Tibial nerve (tissue), 4 donors: ENCODE measurements at regions not wholly inside any gene's neighbourhood (a gene's known extent, or its start where the extent isn't known, plus 50 kb on each side); places are given as distances from the start of the nearest gene placed in this dataset.

Experiments used
- DNase-seq, 2 donors: peaks; one replicate each; pipeline ENCODE4 v3.0.0-alpha.2; 2019; ENCODE audit warnings: low spot score in 2 of 2
- H3K27ac ChIP-seq, 4 donors: fragments of 200-600 bp; sonication (generic) in 3 of 4; one replicate each; pipeline ENCODE4 v1.5.1; 2017 to 2019; ENCODE audit warnings: mild to moderate bottlenecking in 1 of 4
- H3K27me3 ChIP-seq, 2 donors: fragments of 200-600 bp; sonication (generic) in 1 of 2; one replicate each; pipeline versions ENCODE4 v1.5.1 to v1.6.0; 2017 to 2019
- H3K36me3 ChIP-seq, 3 donors: fragments of 200-600 bp; sonication (generic); one replicate each; pipeline ENCODE4 v1.5.1; 2018 to 2019
- H3K4me1 ChIP-seq, 4 donors: fragments of 200-600 bp; sonication (generic) in 3 of 4; one replicate each; pipeline ENCODE4 v1.5.1; 2017 to 2019
- H3K4me3 ChIP-seq, 4 donors: fragments of 200-600 bp; sonication (generic) in 3 of 4; one replicate each; pipeline ENCODE4 v1.5.1; 2017 to 2019; ENCODE audit warnings: mild to moderate bottlenecking in 1 of 4, moderate library complexity in 1 of 4
- H3K9me3 ChIP-seq, 4 donors: fragments of 200-600 bp; sonication (generic) in 3 of 4; one replicate each; pipeline ENCODE4 v1.5.1; 2017 to 2019
- CTCF ChIP-seq, 5 experiments: fragments of 200-600 bp in 3 of 5; fragments of 450-650 bp in 2 of 5; sonication (generic) in 3 of 5; IDR thresholded peaks; one replicate each; pipeline ENCODE4 v1.5.1; 2016 to 2019; ENCODE audit warnings: antibody characterized with exemption in 5 of 5, mild to moderate bottlenecking in 3 of 5, moderate library complexity in 2 of 5
- EP300 ChIP-seq, 2 donors: sonication (generic); formaldehyde crosslinking; IDR thresholded peaks; one replicate each; pipeline ENCODE4 v1.6.1; 2017; ENCODE audit warnings: antibody characterized with exemption in 2 of 2, mild to moderate bottlenecking in 1 of 2
- POLR2A ChIP-seq, 2 donors: fragments of 450-650 bp; IDR thresholded peaks; one replicate each; pipeline ENCODE4 v1.6.1; 2017; ENCODE audit warnings: antibody characterized with exemption in 2 of 2, mild to moderate bottlenecking in 2 of 2, moderate library complexity in 2 of 2
- WGBS, 2 donors: methylation state at CpG; one replicate each; pipeline ENCODE4 v1.1.5; 2018; 5-methylcytosine and 5-hydroxymethylcytosine counted together

- no peak overlapping the region for H3K4me3 ChIP-seq
- no peaks in the 10 kb centered on the region for H3K9me3 ChIP-seq
- 85 to 87% methylated on average over 4 of the region's 4 CpGs for WGBS, 2 donors
- DNase-seq = no peak
- no peak overlapping the region for H3K27ac ChIP-seq
- H3K36me3 ChIP-seq = no peaks in the 10 kb centered on the region
- H3K4me1 ChIP-seq = no peaks in the 10 kb centered on the region
- H3K27me3 ChIP-seq = no peaks in the 10 kb centered on the region
- no peak for TF ChIP-seq POLR2A (IDR thresholded peaks at IDR 0.05)
- TF ChIP-seq EP300 (IDR thresholded peaks at IDR 0.05) = no peak
- TF ChIP-seq CTCF (IDR thresholded peaks at IDR 0.05) = no peak
Observed at GRCh38 chr16:26736084-26736483, 330.6 kb upstream of the C16orf82 start.

- H3K27me3 ChIP-seq = no peaks in the 10 kb centered on the region
- H3K36me3 ChIP-seq = no peaks in the 10 kb centered on the region
- H3K4me1 ChIP-seq = no peaks in the 10 kb centered on the region
- no peak for DNase-seq
- 76 to 85% methylated on average over 2 of the region's 2 CpGs for WGBS, 2 donors
- no peak overlapping the region for H3K4me3 ChIP-seq
- no peaks in the 10 kb centered on the region for H3K9me3 ChIP-seq
- TF ChIP-seq CTCF (IDR thresholded peaks at IDR 0.05) = no peak
- TF ChIP-seq EP300 (IDR thresholded peaks at IDR 0.05) = no peak
- TF ChIP-seq POLR2A (IDR thresholded peaks at IDR 0.05) = no peak
- no peak overlapping the region for H3K27ac ChIP-seq
Observed at GRCh38 chr16:26740771-26741170, 326.0 kb upstream of the C16orf82 start.

GRCh38 chr16:26742040-26742439, 324.7 kb upstream of the C16orf82 start:
- no peak overlapping the region for H3K27ac ChIP-seq

GRCh38 chr16:26744430-26744829, 322.3 kb upstream of the C16orf82 start:
- TF ChIP-seq POLR2A (IDR thresholded peaks at IDR 0.05) (no peak), EP300 (IDR thresholded peaks at IDR 0.05) (no peak), CTCF (IDR thresholded peaks at IDR 0.05) (no peak)
- no peaks in the 10 kb centered on the region for H3K27me3 ChIP-seq
- WGBS, 2 donors = 53 to 64% methylated on average over 5 of the region's 5 CpGs
- no peaks in the 10 kb centered on the region for H3K4me1 ChIP-seq
- H3K27ac ChIP-seq = no peak overlapping the region
- H3K36me3 ChIP-seq = no peaks in the 10 kb centered on the region
- H3K9me3 ChIP-seq = no peaks in the 10 kb centered on the region
- H3K4me3 ChIP-seq = no peak overlapping the region
- DNase-seq = no peak

More at GRCh38 chr16:26742040-26742439, 324.7 kb upstream of the C16orf82 start:
- H3K4me3 ChIP-seq = no peak overlapping the region
- no peaks in the 10 kb centered on the region for H3K4me1 ChIP-seq
- 25 to 34% methylated on average over 2 of the region's 2 CpGs for WGBS, 2 donors
- H3K9me3 ChIP-seq = no peaks in the 10 kb centered on the region
- TF ChIP-seq EP300 (IDR thresholded peaks at IDR 0.05) (no peak), POLR2A (IDR thresholded peaks at IDR 0.05) (no peak), CTCF (IDR thresholded peaks at IDR 0.05) (no peak)
- no peaks in the 10 kb centered on the region for H3K27me3 ChIP-seq
- no peak for DNase-seq
- H3K36me3 ChIP-seq = no peaks in the 10 kb centered on the region

- Histone ChIP-seq H3K4me1 (no peaks in the 10 kb centered on the region), H3K36me3 (no peaks in the 10 kb centered on the region), H3K27ac (no peak overlapping the region), H3K9me3 (no peaks in the 10 kb centered on the region), H3K27me3 (no peaks in the 10 kb centered on the region), H3K4me3 (no peak overlapping the region)
- WGBS, 2 donors = 37 to 40% methylated on average over 4 of the region's 4 CpGs
- DNase-seq = no peak
- TF ChIP-seq POLR2A (IDR thresholded peaks at IDR 0.05) (no peak), EP300 (IDR thresholded peaks at IDR 0.05) (no peak), CTCF (IDR thresholded peaks at IDR 0.05) (no peak)
Observed at GRCh38 chr16:26747760-26748159, 319.0 kb upstream of the C16orf82 start.
